GM12878 (cell line): ENCODE measurements at regions not wholly inside any gene's neighbourhood (a gene's known extent, or its start where the extent isn't known, plus 50 kb on each side); places are given as distances from the start of the nearest gene placed in this dataset.

Experiments used
- ATAC-seq: fragments of 200-7000 bp; cut with Tn5 transposase; 3 replicates; pipeline ENCODE4 v1.9.1; 2020; ENCODE audit warnings: mild to moderate bottlenecking, moderate library complexity
- BruUV-seq: library from RNA; stranded (reverse); fragments of 400-500 nt; replicated peaks from 2 replicates; lab custom pipeline; 2021; lab: Mats Ljungman, UMichigan
- CTCF ChIA-PET: fragments of 300-600 bp; sonication (Branson Sonifier 250); formaldehyde crosslinking; extraction: SDS; loops from one replicate; lab custom pipeline; 2021; ENCODE audit warnings: inconsistent platforms; lab: Yijun Ruan, JAX
- POLR2A ChIA-PET: fragments of 350-600 bp; formaldehyde crosslinking; extraction: SDS; loops from one replicate; lab custom pipeline; 2021; ENCODE audit warnings: inconsistent platforms; lab: Charles Lee
- RAD21 ChIA-PET: fragments of 300-600 bp; sonication (Branson Sonifier 250); formaldehyde crosslinking; loops from one replicate; lab custom pipeline; 2023; ENCODE audit warnings: antibody characterized with exemption; ENCODE audit not compliant: unreplicated experiment; lab: Charles Lee
- SMC1A ChIA-PET: fragments of 300-600 bp; sonication (Branson Sonifier 250); formaldehyde crosslinking; loops from one replicate; lab custom pipeline; 2023; ENCODE audit not compliant: unreplicated experiment, uncharacterized antibody; lab: Charles Lee
- DNase-seq: peaks from one replicate; pipeline ENCODE4 v3.0.0-alpha.2; 2011; ENCODE audit warnings: low read depth, low spot score
- FAIRE-seq: peaks from 3 replicates; lab custom pipeline; 2011; peaks lifted over from hg19 to GRCh38; lab: Jason Lieb, UNC
- H2AFZ ChIP-seq: 2 replicates; pipeline ENCODE4 v1.6.0; 2011; ENCODE audit warnings: low read depth, low read length, control low read depth; ENCODE audit not compliant: control insufficient read depth
- H3K27ac ChIP-seq: 2 replicates; pipeline ENCODE4 v1.5.1; 2011; ENCODE audit warnings: control low read depth; ENCODE audit not compliant: control insufficient read depth, insufficient read depth
- H3K27me3 ChIP-seq, 2 experiments: replicated peaks in 1 of 2; 2 replicates each; pipeline versions ENCODE4 v1.6.0 to v1.6.1; 2011; ENCODE audit warnings: low read length in 1 of 2; ENCODE audit not compliant: control insufficient read depth in 2 of 2, insufficient read depth in 2 of 2
- H3K36me3 ChIP-seq, 2 experiments: 2 replicates each; pipeline ENCODE4 v1.5.1; 2011; ENCODE audit warnings: low read length in 1 of 2; ENCODE audit not compliant: control insufficient read depth in 2 of 2, insufficient read depth in 2 of 2
- H3K4me1 ChIP-seq: 2 replicates; pipeline ENCODE4 v1.6.1; 2011; ENCODE audit warnings: mild to moderate bottlenecking, low read length, moderate library complexity, mixed read lengths; ENCODE audit not compliant: control insufficient read depth, insufficient read depth
- H3K4me2 ChIP-seq: 2 replicates; pipeline ENCODE4 v1.6.0; 2011; ENCODE audit warnings: control low read depth; ENCODE audit not compliant: control insufficient read depth, insufficient read depth
- H3K4me3 ChIP-seq: fragments of 200-600 bp; sonication (generic); 2 replicates; pipeline ENCODE4 v1.5.1; 2016
- H3K79me2 ChIP-seq: 2 replicates; pipeline ENCODE4 v1.6.0; 2011; ENCODE audit warnings: low read length; ENCODE audit not compliant: control insufficient read depth, insufficient read depth
- H3K9ac ChIP-seq: 2 replicates; pipeline ENCODE4 v1.8.0; 2011; ENCODE audit warnings: low read length, control low read depth, mixed read lengths; ENCODE audit not compliant: control insufficient read depth, insufficient read depth
- H3K9me3 ChIP-seq: replicated peaks from 3 replicates; pipeline ENCODE4 v1.5.1; 2011; ENCODE audit warnings: mild to moderate bottlenecking, low read length; ENCODE audit not compliant: control insufficient read depth, insufficient read depth
- H4K20me1 ChIP-seq: 2 replicates; pipeline ENCODE4 v1.6.0; 2011; ENCODE audit not compliant: control insufficient read depth, insufficient read depth
- ASH2L ChIP-seq: fragments of 300-600, 200-600 bp; sonication (generic); IDR thresholded peaks from 2 replicates; pipeline ENCODE4 v1.6.1; 2017; ENCODE audit warnings: low read depth, mild to moderate bottlenecking, borderline replicate concordance
- BRCA1 ChIP-seq: IDR thresholded peaks from 2 replicates; pipeline ENCODE4 v1.6.1; 2011; ENCODE audit warnings: low read depth, low read length, improper control_type of control experiment
- CEBPZ ChIP-seq: fragments of 150-350 bp; IDR thresholded peaks from 2 replicates; pipeline ENCODE4 v1.6.1; 2016; ENCODE audit warnings: low read depth, low read length
- GABPA ChIP-seq: IDR thresholded peaks from 2 replicates; pipeline ENCODE4 v1.6.1; 2014; ENCODE audit warnings: antibody characterized with exemption, low read depth, mild to moderate bottlenecking, inconsistent platforms
- IKZF1 ChIP-seq: fragments of 450-650 bp; conservative IDR thresholded peaks from 2 replicates; pipeline ENCODE4 v1.6.1; 2017; ENCODE audit warnings: antibody characterized with exemption, mild to moderate bottlenecking
- JUND ChIP-seq: IDR thresholded peaks from 2 replicates; pipeline ENCODE4 v1.6.1; 2012; ENCODE audit warnings: low read depth, mild to moderate bottlenecking, low read length, improper control_type of control experiment, moderate library complexity
- MYC ChIP-seq: IDR thresholded peaks from 2 replicates; pipeline ENCODE4 v1.6.1; 2011; ENCODE audit warnings: mild to moderate bottlenecking, low read length, moderate library complexity, inconsistent platforms; ENCODE audit not compliant: insufficient read depth, insufficient replicate concordance, insufficient read length, severe bottlenecking
- RELA ChIP-seq: fragments of 450-650 bp; IDR thresholded peaks from 2 replicates; pipeline ENCODE4 v1.8.0; 2014; ENCODE audit warnings: borderline replicate concordance; ENCODE audit not compliant: partially characterized antibody
- STAT1 ChIP-seq: fragments of 450-650 bp; conservative IDR thresholded peaks from 2 replicates; pipeline ENCODE4 v1.6.1; 2014; ENCODE audit warnings: antibody characterized with exemption, mild to moderate bottlenecking
- TCF3 ChIP-seq: IDR thresholded peaks from 2 replicates; pipeline ENCODE4 v1.6.1; 2012; ENCODE audit warnings: low read depth, mild to moderate bottlenecking, low read length, borderline replicate concordance; ENCODE audit not compliant: insufficient read depth
- USF2 ChIP-seq: IDR thresholded peaks from 2 replicates; pipeline ENCODE4 v1.6.1; 2011; ENCODE audit warnings: low read depth, low read length, improper control_type of control experiment, borderline replicate concordance
- ZBTB11 ChIP-seq: fragments of 450-650 bp; formaldehyde crosslinking; IDR thresholded peaks from 2 replicates; pipeline ENCODE4 v1.5.0; 2022; ENCODE audit warnings: mild to moderate bottlenecking, missing genetic modification characterization
- ZBTB33 ChIP-seq: fragments of 450-650 bp; IDR thresholded peaks from 2 replicates; pipeline ENCODE4 v1.6.1; 2017; ENCODE audit warnings: mild to moderate bottlenecking
- ZNF384 ChIP-seq: IDR thresholded peaks from 2 replicates; pipeline ENCODE4 v1.6.1; 2012; ENCODE audit warnings: low read depth, mild to moderate bottlenecking, low read length, improper control_type of control experiment, borderline replicate concordance
- WGBS: methylation state at CpG from one replicate; pipeline ENCODE4 v1.1.6; 2016; ENCODE audit warnings: low lambda C conversion rate; ENCODE audit not compliant: insufficient replicate concordance, insufficient coverage; ENCODE audit errors: missing lambda C conversion rate; 5-methylcytosine and 5-hydroxymethylcytosine counted together
- in situ Hi-C: fragments of 300-500 bp; cut with MboI; formaldehyde crosslinking; loops from 9 replicates; pipeline ENCODE4 v1.14.3; 2018; ENCODE audit warnings: mixed read lengths
- intact Hi-C: fragments of 100-400 bp; cut with micrococcal nuclease; formaldehyde crosslinking; loops from one replicate; pipeline ENCODE4 v1.14.2; 2022; ENCODE audit not compliant: unreplicated experiment

- POLR2A ChIA-PET, result no interaction called here
- FAIRE-seq (no peak), DNase-seq (no peak), ATAC-seq (no peak)
- Histone ChIP-seq H3K4me2 (no peak overlapping the region), H4K20me1 (no peaks in the 10 kb centered on the region), H3K4me1 (no peaks in the 10 kb centered on the region), H3K27ac (no peak overlapping the region), H3K9ac (no peak overlapping the region), H3K9me3 (no peaks in the 10 kb centered on the region), H2AFZ (no peak overlapping the region), H3K27me3 (no peaks in the 10 kb centered on the region), H3K36me3 (no peaks in the 10 kb centered on the region), H3K79me2 (no peaks in the 10 kb centered on the region), H3K4me3 (no peak overlapping the region)
- intact Hi-C loops, result no loop called here
- 20% methylated on average over 3 of the region's 3 CpGs for WGBS
- TF ChIP-seq ZNF384, result no peak
- TF ChIP-seq JUND, result no peak
- no peak for TF ChIP-seq TCF3
- TF ChIP-seq IKZF1, result no peak
- no peak for TF ChIP-seq ZBTB11 (CRISPR knock-in tag)
- no peak for TF ChIP-seq MYC
- no peak for TF ChIP-seq CEBPZ
- TF ChIP-seq RELA, result no peak
- TF ChIP-seq USF2, result no peak
- TF ChIP-seq ASH2L, result no peak
- no peak for TF ChIP-seq BRCA1
- no peak for TF ChIP-seq GABPA
- no peak for TF ChIP-seq STAT1
- TF ChIP-seq ZBTB33, result no peak
- BruUV-seq, result no TSS peak
- in situ Hi-C loops, result no loop called here
- SMC1A ChIA-PET, result no interaction called here
- RAD21 ChIA-PET, result no interaction called here
- CTCF ChIA-PET, result no interaction called here
Measured at GRCh38 chr16:35931722-35932121, 2472.3 kb downstream of the TP53TG3F start.
